GM18505 (cell line): ENCODE measurements at regions not wholly inside any gene's neighbourhood (a gene's known extent, or its start where the extent isn't known, plus 50 kb on each side); places are given as distances from the start of the nearest gene placed in this dataset.
"Not testable (repeated sequence)": the region's sequence is repeated elsewhere in the genome, so short reads cannot be mapped to it uniquely, and the experiment has no call there.

ENCODE experiments used
- ATAC-seq: cut with Tn5 transposase; IDR thresholded peaks from one replicate; pipeline ENCODE4 v1.9.1; 2021; ENCODE audit not compliant: unreplicated experiment
- POLR2A ChIP-seq: IDR thresholded peaks from 4 replicates; pipeline ENCODE4 v1.6.1; 2011; ENCODE audit warnings: borderline replicate concordance; ENCODE audit not compliant: insufficient read depth, insufficient read length; ENCODE audit errors: extremely low read depth

DNA sequence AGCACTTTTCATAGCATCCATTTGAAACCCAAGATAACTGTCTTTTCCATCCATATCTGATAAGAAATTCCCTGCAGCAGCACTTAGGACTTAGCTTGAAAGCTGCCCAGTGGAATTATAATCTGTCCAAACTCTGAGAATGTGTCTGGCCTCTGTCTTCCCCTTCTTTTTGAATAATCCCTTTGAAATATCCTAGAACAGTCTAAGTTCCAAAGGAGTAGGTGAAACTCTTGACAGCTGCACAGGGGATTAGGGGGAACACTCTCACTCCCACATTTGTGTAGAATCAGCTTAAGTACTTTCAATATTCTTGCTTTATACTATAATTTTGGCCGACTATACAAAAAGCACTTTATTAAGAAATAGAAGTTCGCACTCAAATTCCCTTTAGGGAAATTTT, 157.7 kb downstream of the PAPSS1 start:
- no peak for TF ChIP-seq POLR2A
- no peak for ATAC-seq

DNA sequence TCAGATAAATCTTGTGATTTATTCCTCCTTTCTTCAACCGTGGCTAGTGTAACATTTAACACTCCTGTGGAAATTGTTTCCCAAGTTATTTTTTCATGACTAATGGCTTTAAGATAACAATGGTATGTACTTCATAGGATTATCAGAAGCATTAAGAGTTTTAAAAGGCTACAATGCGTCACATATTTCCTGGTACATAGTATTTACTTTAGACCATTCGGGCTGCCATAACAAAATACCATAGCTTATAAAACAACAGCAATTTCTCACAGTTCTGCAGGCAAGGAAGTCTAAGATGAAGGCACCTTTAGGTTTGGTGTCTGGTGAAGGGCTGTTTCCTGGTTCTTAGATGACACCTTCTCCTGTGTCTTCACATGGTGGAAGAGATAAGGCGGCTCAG, 158.6 kb downstream of the PAPSS1 start:
- no peak for ATAC-seq
- no peak for TF ChIP-seq POLR2A

DNA sequence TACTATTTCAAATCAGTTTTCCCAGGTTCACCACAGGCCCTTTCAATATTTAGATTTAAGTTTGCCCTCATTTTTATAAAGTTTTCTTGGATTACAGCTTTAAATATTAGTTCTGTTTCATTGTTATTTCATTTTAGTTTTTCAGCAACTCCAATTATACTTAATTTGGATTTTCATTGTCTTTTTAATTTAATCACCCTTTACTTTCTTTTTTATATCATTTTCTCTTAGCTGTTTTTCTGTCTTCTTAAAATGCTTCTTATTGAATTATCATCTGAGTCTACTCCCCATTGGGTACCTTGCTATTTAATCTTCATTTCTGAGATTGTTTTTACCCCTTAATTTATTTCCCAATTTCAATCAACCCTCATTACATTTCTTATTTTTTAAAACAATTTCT, 160.4 kb downstream of the PAPSS1 start:
- TF ChIP-seq POLR2A: no peak
- no peak for ATAC-seq

DNA sequence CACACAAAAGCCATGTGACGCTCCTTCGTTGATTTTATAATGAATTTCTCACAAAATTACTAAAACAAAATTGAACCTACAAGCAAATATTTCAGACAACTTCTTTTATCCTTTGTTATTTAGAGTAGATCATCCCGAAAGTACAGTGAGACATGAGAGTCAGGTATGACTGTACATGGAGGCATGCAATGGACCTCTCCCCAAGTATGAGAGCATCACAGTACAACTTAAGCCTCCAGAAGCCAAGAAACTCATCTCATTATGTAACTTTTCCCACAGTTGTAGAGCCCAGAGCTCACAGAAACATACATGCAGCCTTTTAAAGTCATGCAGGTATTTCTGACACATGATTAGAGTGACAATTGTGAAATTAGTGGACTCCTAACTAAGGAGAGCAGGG, 167.7 kb downstream of the PAPSS1 start:
- TF ChIP-seq POLR2A: no peak
- no peak for ATAC-seq

DNA sequence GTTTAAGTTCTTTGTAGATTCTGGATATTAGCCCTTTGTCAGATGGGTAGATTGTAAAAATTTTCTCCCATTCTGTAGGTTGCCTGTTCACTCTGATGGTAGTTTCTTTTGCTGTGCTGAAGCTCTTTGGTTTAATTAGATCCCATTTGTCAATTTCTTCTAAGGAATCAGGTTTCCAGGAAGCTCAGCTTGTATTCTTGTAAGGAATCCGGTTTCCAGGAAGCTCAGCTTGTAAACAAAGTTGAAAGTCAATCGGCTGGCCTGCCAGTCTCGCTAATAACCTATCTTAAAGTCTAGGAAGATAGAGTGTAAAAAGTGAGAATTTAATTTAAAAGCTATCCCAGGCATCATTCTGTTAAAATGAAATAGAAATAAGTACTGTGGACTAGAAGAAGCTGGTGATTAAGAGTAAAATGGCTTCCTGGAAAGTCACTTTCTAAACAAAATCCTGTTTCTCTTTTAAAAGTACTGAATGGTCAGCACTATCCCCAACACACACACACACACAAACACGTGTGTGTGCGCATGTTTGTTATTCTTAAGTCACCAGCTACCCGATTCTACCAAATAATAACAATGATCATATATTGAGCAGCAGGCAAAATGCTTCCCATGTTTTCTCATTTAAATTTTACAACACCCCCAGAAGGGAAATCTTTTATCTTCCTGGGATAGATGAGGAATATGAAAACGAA, 171.7 kb downstream of the PAPSS1 start:
- TF ChIP-seq POLR2A: no peak
- ATAC-seq: no peak

DNA sequence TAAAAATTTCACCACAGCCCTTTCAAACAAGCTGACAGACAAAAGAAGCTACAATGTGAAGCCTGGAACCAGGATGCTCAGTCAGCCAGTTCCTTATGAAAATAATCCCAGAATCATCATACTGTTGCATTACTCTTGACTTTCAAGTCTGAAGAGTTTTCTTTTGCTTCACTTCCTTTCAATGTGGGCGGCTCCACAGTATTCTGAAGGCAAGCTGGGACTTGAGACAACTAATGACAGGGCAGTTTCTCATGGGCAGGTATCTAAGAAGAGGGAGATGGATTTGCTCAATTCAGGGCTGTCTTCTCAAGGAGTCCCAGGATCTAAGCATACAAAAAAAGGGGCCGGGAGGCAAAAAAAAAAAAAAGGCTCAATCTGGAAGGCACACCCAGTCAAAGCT, 173.4 kb downstream of the PAPSS1 start:
- no peak for ATAC-seq
- TF ChIP-seq POLR2A: no peak

DNA sequence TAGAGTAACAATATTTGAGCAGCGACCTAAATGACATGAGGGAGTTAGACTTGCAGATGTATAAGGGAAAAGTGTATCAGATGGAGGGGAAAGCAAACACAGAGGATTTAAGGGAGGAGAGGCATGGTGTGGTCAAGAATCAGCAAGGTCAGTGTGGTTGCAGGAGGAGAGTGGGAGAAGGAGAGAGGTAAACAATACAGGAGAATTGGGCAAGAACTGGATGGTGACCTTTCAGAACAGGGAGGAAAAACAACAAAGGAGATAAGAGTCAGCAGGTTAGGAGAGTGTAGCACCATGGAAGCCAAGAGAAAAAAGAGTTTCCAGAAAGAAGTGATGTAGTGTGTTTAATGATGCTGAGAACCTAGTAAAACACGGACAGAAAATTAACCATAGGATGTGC, 178.5 kb downstream of the PAPSS1 start:
- TF ChIP-seq POLR2A: no peak
- ATAC-seq: no peak

DNA sequence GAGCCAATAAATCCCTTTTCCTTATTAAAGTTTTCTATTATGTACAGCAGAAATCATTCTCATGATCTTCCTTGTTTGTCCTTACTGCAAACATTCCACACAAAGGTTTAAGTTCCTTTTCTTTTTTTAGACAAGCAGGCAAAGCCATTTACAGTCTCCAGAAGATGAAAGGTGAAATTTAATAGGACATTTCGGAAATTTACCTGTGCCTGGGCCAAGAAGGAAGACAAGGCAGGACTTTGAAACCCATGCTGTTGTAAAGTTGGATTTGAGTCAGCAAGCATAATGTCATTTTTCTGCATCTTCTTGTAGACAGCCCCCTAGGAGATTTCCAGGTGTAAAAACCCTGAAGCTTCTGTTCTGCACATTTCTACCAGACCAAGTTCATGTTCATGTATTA, 188.1 kb downstream of the PAPSS1 start:
- TF ChIP-seq POLR2A: no peak
- no peak for ATAC-seq

DNA sequence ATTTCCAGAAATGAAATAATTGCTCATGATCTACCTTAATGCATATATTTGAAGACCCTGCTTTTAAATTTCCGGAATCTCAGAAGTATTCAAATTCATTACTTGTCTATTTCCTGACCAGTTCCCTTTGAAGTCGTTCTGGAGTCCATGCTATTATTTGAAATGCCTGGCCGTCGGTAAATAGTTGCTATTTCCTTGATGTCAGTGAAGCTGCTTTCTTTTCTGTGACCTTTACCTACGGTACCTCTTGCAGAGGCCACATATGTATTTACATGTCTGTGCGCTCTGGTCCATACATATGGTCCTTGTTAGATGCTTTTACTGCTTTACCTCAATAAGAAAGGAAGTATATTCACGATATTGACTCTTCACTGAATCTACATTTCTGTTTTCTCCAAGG, 199.7 kb downstream of the PAPSS1 start:
- TF ChIP-seq POLR2A: no peak
- no peak for ATAC-seq

DNA sequence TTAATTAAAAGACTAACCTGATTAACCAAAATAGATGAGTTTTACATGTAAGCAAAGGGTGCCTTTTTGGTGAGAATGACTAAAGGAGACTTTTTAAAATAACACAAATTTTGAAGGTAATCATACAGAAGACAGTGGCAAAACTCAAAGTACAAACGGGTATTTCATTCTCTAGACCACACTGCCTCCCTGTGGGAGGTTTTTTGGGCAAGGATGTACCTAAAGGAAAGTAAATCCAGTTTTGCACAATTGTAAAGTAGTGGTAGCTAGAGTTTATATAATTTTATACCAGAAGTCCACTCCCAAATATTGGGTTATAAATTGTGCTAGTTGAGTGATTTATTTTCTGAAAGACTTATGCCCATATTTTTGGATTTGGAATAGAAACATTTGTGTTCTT, 201.0 kb downstream of the PAPSS1 start:
- no peak for TF ChIP-seq POLR2A
- no peak for ATAC-seq

DNA sequence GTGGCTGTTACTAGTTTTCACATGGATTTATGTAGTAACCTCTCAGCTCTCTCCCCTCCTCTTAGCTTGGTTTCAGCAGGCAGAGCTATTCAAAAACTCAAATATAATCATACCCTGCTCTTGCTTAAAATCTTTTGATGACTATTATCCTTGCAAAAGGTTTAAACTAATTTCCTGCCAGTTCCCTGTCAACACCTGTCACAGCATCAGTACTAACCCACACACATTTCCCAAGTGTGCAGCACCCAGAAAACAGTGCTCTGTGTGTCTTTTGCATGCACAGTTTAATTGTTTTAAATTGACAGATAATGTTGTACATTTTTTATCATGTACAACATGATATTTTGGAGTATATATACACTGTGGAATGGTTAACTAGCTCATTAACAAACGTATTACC, 202.0 kb downstream of the PAPSS1 start:
- no peak for TF ChIP-seq POLR2A
- ATAC-seq: no peak

DNA sequence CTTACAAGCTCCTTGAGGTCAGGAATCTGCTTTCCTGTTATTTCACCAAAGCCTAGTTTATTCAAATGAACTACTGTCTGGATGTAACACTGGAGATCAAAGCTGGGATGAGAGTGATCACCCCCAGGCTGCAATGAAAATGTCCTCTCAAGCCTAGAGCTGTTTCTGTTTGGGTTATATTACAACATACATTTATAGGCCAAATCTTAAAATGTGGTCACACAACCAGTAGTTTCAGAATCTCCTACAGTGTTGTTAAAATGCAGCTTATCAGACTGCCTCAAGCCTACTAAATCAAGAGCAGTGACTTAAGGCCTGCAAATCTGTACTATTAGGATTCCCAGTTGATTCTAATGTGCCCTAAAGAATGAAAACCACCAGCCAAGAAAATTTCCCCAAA, 207.5 kb downstream of the PAPSS1 start:
- ATAC-seq: no peak
- TF ChIP-seq POLR2A: no peak

DNA sequence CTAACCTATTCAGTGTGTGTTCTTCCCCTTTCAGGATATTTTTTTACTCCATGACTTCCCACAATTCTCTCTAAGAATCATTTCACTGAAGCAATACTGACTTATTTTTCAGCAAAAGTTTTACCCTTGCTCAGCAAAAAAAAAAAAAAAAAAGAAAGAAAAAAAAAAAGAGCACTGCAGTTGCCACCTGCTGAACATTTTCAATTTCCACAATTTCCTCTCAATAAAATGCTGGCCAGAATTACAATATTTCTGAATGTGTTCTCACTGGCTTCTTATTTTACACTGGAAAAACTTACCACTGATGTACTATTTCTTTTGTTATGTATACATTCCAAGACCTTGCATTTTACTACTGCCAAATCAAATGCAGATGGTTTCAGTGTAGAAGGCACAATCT, 210.4 kb downstream of the PAPSS1 start:
- no peak for TF ChIP-seq POLR2A
- ATAC-seq: no peak

DNA sequence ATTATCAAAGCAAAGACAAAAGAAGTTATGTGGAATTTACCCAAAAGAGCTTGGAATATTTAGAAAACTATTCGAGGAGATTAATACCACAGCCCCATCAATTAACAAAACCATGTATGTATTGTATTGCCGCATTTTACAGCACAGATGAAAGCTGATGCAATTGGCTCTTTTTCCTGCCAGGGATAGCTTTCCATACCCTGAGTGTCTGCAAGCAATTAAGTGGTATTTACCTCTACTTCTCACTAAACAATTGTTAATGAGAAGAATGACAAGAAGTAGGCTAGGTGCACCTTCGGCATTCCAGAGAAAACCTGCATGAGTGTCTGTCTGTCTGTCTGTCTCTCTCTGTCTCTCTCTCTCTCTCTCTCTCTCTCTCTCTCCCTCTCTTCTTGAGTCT, 219.5 kb downstream of the PAPSS1 start:
- no peak for ATAC-seq
- no peak for TF ChIP-seq POLR2A

DNA sequence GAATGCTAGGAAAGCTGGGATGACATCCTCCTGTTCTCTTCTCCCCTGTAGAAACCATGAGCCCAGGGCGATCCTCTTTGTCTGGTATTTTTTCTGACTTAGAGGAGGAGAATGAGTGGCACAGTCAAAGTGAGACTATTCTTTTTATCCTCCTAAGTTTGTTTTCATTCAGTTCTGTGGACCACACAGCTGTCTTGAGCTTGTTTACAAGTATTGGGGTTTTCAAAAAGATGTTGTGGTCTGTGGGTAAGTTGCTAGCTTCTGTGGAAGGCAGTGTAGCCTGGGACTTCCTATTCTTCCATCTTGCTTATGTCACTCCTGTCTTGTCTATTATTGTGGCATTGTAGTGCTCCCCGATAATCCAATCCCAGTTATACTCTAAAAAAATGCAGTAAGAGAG, 223.0 kb downstream of the PAPSS1 start:
- no peak for ATAC-seq
- no peak for TF ChIP-seq POLR2A

DNA sequence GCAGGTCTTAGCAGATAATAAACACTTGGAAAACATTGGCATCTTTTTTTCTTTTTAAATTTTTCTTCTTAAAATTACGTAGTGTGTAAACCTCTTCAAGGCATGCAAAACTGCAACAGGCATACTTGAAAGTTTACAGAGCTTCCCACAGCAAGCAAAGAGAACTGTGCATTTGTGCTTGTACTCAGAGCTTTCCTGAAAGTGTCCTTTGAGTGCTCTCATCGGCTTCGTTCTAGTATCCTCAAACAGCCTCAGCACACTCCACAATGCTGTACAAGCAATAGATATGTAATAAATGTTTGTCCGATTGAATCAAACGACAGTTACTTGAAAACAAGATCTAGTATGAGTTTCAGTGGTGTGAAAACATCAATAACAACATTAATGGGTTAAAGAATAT, 227.5 kb downstream of the PAPSS1 start:
- no peak for TF ChIP-seq POLR2A
- ATAC-seq: no peak

DNA sequence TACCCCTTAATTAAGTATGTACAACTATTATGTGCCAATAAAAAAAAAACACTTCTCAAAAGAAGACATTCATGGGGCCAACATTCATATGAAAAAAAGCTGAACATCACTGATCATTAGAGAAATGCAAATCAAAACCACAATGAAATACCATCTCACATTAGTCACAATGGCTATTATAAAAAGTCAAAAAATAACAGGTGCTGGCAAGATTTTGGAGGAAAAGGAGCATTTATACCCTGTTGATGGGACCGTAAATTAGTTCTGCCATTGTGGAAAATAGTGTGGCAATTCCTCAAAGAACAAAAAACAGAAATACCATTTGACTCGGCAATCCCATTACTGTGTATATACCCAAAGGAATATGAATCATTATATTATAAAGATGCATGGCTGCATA, 229.9 kb downstream of the PAPSS1 start:
- ATAC-seq: no peak
- TF ChIP-seq POLR2A: no peak

DNA sequence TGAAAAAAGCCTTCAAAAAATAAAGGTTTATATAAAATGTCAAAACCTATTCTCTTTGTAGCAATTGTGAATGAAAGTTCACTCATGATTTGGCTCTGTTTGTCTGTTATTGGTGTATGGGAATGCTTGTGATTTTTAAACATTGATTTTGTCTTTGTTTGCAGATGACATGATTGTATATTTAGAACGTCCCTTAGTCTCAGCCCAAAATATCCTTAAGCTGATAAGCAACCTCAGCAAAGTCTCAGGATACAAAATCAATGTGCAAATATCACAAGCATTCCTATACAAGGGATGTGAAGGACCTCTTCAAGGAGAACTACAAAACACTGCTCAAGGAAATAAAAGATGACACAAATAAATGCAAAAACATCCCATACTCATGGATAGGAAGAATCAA, 236.4 kb downstream of the PAPSS1 start:
- not testable (repeated sequence) for ATAC-seq
